A673 (cell line): ENCODE measurements at regions not wholly inside any gene's neighbourhood (a gene's known extent, or its start where the extent isn't known, plus 50 kb on each side); places are given as distances from the start of the nearest gene placed in this dataset.

Source experiments
- EZH2 ChIP-seq: fragments of 200-600 bp; sonication (generic); IDR thresholded peaks from 2 replicates; pipeline ENCODE4 v1.6.1; 2017; ENCODE audit warnings: borderline replicate concordance, low read depth, mild to moderate bottlenecking, mixed read lengths, antibody characterized with exemption, low read length; ENCODE audit not compliant: poor library complexity, severe bottlenecking
- TF ChIP-seq, protein P1 (sequence below): fragments of 300-800, 200-600 bp; sonication (generic); conservative IDR thresholded peaks from 2 replicates; pipeline ENCODE4 v1.5.1; 2017; ENCODE audit warnings: low read depth, mild to moderate bottlenecking, antibody characterized with exemption, low read length, moderate library complexity, mixed read lengths

GRCh38 chr16:5228369-5228768 is 130.8 kb upstream of the EEF2KMT start:
- TF ChIP-seq, protein P1, sequence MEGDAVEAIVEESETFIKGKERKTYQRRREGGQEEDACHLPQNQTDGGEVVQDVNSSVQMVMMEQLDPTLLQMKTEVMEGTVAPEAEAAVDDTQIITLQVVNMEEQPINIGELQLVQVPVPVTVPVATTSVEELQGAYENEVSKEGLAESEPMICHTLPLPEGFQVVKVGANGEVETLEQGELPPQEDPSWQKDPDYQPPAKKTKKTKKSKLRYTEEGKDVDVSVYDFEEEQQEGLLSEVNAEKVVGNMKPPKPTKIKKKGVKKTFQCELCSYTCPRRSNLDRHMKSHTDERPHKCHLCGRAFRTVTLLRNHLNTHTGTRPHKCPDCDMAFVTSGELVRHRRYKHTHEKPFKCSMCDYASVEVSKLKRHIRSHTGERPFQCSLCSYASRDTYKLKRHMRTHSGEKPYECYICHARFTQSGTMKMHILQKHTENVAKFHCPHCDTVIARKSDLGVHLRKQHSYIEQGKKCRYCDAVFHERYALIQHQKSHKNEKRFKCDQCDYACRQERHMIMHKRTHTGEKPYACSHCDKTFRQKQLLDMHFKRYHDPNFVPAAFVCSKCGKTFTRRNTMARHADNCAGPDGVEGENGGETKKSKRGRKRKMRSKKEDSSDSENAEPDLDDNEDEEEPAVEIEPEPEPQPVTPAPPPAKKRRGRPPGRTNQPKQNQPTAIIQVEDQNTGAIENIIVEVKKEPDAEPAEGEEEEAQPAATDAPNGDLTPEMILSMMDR, result no peak
- TF ChIP-seq EZH2, result no peak
